GM06990 (cell line): ENCODE measurements at regions not wholly inside any gene's neighbourhood (a gene's known extent, or its start where the extent isn't known, plus 50 kb on each side); places are given as distances from the start of the nearest gene placed in this dataset.

Source experiments
- DNase-seq: peaks from one replicate; pipeline ENCODE4 v3.0.0-alpha.2; 2011; ENCODE audit not compliant: insufficient read length; ENCODE audit errors: extremely low read depth
- H3K27me3 ChIP-seq: replicated peaks from 2 replicates; pipeline ENCODE4 v1.6.0; 2011; ENCODE audit warnings: low read length; ENCODE audit not compliant: control insufficient read depth, insufficient read depth
- H3K36me3 ChIP-seq: 2 replicates; pipeline ENCODE4 v1.5.1; 2011; ENCODE audit warnings: low read length; ENCODE audit not compliant: control insufficient read depth, insufficient read depth
- H3K4me3 ChIP-seq: replicated peaks from 2 replicates; pipeline ENCODE4 v1.5.1; 2011; ENCODE audit warnings: low read depth, mild to moderate bottlenecking, control low read depth, low read length
- TF ChIP-seq, protein P1 (sequence below): IDR thresholded peaks from 2 replicates; pipeline ENCODE4 v1.5.1; 2011; ENCODE audit warnings: low read length, control low read depth, mild to moderate bottlenecking, inconsistent platforms; ENCODE audit not compliant: insufficient read depth, poor library complexity, severe bottlenecking

DNA sequence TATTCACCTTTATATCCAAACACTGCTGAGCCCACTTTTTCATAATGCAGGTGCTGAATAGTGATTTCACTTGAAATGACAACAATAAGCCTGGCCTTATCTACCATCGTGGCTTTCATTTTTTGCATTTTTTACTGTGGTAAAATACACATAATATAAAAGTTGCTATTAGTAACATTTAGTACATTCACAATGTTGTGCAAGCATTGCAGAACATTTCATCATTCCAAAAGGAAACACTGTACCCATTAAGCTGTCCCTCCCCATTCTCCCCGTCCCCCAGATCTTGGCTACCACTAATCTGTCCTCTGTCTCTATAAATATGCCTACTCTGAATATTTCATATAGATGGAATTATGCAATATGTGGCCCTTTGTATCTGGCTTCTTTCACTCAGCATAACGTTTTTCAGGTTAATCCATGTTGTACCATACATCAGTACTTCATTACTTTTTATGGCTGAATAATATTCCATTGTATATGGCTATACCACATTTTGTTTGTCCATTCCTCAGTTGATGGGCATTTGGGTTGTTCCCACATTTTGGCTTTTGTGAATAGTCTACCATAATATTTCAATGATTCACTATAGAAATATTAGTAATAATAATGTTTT, 68.5 kb upstream of the ARID5B start:
- Histone ChIP-seq H3K36me3 (no peaks in the 10 kb centered on the region), H3K4me3 (no peak overlapping the region), H3K27me3 (no peaks in the 10 kb centered on the region)
- TF ChIP-seq, protein P1, sequence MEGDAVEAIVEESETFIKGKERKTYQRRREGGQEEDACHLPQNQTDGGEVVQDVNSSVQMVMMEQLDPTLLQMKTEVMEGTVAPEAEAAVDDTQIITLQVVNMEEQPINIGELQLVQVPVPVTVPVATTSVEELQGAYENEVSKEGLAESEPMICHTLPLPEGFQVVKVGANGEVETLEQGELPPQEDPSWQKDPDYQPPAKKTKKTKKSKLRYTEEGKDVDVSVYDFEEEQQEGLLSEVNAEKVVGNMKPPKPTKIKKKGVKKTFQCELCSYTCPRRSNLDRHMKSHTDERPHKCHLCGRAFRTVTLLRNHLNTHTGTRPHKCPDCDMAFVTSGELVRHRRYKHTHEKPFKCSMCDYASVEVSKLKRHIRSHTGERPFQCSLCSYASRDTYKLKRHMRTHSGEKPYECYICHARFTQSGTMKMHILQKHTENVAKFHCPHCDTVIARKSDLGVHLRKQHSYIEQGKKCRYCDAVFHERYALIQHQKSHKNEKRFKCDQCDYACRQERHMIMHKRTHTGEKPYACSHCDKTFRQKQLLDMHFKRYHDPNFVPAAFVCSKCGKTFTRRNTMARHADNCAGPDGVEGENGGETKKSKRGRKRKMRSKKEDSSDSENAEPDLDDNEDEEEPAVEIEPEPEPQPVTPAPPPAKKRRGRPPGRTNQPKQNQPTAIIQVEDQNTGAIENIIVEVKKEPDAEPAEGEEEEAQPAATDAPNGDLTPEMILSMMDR = no peak
- DNase-seq = no peak

DNA sequence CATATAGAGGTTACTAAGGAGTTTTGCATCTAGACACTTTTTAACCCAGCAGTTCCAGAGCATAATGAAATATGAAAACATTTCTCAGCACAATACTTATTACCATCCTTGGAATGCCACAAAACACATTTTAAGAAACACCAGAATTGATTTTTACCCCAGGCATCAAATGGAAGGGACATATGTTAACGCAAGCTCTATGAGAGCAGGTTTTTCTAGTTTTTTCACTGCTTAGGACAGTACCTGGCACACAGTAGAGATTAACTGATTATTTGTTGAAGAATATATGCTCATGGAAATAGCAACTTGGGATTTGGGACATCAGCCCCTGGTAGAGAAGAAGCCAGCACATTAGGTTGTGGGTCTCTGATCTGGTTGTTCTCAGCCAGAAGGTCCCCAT, 67.0 kb upstream of the ARID5B start:
- DNase-seq = no peak
- no peak overlapping the region for H3K4me3 ChIP-seq
- no peaks in the 10 kb centered on the region for H3K27me3 ChIP-seq
- H3K36me3 ChIP-seq = no peaks in the 10 kb centered on the region
- TF ChIP-seq, protein P1 = no peak

DNA sequence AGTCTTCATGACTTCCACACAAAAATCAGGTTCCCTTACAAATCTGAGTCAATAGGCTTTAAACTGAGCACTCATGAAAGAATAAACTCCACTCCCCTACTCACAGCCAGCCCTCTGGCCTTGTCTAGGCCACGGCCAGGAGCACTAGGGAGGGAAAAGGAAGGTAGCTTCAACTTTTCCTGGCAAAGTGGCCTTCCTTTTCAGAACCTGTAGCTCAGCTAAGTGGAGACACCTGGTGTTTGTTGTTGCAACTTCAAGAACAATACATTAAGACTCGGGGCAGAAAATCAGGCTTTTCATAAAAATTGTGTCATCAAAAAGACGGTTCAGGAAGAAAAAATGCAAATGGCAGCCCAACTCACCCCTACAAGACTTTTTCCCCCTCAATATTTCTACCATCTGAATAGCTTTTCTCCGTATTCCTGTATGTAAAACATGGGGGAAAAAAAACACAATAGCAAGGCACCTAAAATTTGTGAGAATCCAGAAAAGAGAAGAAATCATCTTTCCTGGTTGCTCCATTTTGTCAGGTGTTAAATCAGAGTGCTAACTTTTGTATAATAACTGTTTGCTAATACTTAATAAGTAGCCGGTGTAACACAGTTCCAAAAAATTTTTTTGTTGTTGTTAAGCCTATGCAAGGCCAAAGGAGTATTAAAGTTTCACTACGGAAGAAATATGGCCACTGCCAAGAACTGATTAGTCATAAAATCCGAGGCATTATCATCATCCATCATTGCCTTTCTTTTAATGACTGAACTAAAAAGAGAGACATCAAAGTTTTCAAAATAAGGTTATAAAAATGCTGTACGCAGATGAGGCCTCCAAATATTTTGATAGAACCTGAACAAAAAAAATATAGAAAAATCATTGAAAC, 66.2 kb upstream of the ARID5B start:
- TF ChIP-seq, protein P1 = peak; percentile 58
- peak; percentile 6 for DNase-seq
- H3K36me3 ChIP-seq = no peaks in the 10 kb centered on the region
- H3K4me3 ChIP-seq = no peak overlapping the region
- H3K27me3 ChIP-seq = no peaks in the 10 kb centered on the region

DNA sequence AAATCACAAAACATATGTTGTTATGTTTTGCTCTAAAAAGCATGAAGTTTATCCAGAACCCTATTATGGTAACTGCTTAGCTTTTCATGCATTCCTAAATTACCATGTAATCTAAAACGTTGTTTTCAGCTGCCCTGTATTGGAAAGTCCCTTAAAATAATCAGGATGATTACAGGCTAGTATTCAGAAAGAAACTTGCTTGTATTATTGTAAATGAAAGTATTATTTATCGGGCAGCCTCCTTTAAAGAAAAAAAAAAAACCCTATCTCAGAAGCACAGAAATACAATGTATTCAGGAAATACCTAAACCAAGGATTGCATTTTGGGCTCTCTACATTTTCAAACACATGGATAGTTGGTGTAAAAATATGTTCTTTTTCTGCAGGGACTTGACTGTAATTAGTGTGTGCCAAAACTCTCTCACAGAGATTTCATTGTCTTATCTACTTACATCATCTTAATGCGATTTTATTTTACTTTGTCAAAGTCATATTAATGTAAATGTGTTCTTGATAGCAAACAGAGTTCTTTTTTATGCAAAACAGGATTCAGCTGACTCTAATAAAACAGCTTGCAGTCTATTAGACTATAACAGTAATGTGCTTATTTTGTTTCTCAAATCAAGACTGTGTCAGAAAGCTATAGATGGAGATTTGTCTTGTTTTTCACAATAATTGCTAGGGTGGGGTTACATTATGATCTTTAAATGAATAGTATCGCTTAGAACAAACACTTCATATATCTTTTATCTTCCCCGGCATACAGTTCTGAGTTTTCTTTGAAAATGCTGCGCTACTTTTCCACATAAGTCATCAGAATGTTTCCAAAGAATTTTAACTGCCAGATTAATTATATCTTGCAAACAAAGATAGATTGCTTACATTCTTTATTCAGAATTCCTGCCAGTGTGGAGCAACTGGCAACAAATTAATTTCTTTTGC, 65.3 kb upstream of the ARID5B start:
- TF ChIP-seq, protein P1 = no peak
- no peak for DNase-seq
- no peak overlapping the region for H3K4me3 ChIP-seq

GRCh38 chr10:61836888-61837754, 64.4 kb upstream of the ARID5B start:
- no peak overlapping the region for H3K4me3 ChIP-seq
- H3K36me3 ChIP-seq = no peaks in the 10 kb centered on the region
- DNase-seq = no peak
- TF ChIP-seq, protein P1 = no peak
- H3K27me3 ChIP-seq = no peaks in the 10 kb centered on the region

More for the DNA sequence above, 65.3 kb upstream of the ARID5B start:
- Histone ChIP-seq H3K36me3 (no peaks in the 10 kb centered on the region), H3K27me3 (no peaks in the 10 kb centered on the region)
